ENCODE measurements at regions not wholly inside any gene's neighbourhood (a gene's known extent, or its start where the extent isn't known, plus 50 kb on each side); places are given as distances from the start of the nearest gene placed in this dataset.

DNA sequence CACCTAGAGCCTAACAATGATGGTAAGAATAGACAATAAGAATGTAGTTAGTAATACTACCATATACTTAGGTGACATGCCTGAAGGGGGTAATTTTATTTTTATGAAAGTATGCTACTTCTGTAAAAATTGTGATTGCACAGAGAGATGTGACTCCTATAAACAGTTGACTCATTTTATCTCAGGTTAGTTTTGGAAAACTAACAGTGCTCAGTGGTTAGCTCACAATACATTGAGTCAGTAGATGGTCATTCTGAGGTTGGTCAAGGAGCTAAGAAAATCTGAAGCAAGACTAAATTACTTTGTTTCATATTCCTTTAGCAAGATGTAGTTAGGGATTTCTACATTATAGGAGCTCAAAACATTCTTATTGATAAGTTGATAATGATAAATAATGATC, 271.0 kb downstream of the EDEM1 start:
- DNase-seq (ENCODE audit: low read depth): no peak
- TF ChIP-seq, protein P1, sequence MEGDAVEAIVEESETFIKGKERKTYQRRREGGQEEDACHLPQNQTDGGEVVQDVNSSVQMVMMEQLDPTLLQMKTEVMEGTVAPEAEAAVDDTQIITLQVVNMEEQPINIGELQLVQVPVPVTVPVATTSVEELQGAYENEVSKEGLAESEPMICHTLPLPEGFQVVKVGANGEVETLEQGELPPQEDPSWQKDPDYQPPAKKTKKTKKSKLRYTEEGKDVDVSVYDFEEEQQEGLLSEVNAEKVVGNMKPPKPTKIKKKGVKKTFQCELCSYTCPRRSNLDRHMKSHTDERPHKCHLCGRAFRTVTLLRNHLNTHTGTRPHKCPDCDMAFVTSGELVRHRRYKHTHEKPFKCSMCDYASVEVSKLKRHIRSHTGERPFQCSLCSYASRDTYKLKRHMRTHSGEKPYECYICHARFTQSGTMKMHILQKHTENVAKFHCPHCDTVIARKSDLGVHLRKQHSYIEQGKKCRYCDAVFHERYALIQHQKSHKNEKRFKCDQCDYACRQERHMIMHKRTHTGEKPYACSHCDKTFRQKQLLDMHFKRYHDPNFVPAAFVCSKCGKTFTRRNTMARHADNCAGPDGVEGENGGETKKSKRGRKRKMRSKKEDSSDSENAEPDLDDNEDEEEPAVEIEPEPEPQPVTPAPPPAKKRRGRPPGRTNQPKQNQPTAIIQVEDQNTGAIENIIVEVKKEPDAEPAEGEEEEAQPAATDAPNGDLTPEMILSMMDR (IDR thresholded peaks at IDR 0.05; ENCODE audit: control insufficient read depth, extremely low read depth, insufficient read depth): no peak
- H3K4me3 ChIP-seq (ENCODE audit: low read depth, low read length): no peak overlapping the region

DNA sequence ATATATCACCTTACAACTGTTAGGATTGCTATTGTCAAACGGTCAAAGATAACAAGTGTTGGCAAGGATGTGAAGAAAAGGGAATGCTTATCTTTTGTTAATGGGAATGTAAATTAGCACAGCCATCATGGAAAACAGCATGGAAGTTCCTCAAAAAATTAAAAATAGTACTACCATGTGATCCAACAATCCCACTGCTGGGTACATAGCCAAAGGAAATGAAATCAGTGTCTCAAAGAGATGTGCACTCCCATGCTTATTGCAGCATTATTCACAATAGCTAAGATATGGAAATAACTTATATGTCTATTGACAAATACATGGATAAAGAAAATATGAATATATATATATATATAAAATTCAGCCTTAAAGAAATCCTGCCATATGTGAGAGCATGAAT, 274.6 kb downstream of the EDEM1 start:
- TF ChIP-seq, protein P1 (IDR thresholded peaks at IDR 0.05; ENCODE audit: control insufficient read depth, extremely low read depth, insufficient read depth): no peak
- no peak overlapping the region for H3K4me3 ChIP-seq (ENCODE audit: low read depth, low read length)
- DNase-seq (ENCODE audit: low read depth): no peak

DNA sequence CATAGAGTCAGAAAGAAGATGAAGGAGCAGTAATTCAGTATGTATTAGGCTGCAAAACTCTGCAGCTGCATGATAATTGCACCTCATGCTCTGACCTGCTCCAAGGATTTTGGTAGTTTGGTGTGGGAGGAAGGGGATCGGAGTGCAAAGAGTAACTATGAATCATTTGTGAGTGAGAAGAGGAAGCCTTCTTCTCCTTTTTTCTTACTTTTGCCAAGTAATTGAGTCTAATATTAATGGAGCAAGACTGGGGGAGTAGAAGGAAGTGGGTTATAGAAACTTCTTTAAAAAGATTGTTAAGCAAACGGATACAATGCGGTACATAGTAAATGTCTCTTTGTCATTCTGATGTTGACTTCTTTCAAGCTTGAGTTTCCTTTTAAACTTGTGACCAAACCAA, 276.5 kb downstream of the EDEM1 start:
- TF ChIP-seq, protein P1 (IDR thresholded peaks at IDR 0.05; ENCODE audit: control insufficient read depth, extremely low read depth, insufficient read depth): no peak
- no peak for DNase-seq (ENCODE audit: low read depth)
- no peak overlapping the region for H3K4me3 ChIP-seq (ENCODE audit: low read depth, low read length)

DNA sequence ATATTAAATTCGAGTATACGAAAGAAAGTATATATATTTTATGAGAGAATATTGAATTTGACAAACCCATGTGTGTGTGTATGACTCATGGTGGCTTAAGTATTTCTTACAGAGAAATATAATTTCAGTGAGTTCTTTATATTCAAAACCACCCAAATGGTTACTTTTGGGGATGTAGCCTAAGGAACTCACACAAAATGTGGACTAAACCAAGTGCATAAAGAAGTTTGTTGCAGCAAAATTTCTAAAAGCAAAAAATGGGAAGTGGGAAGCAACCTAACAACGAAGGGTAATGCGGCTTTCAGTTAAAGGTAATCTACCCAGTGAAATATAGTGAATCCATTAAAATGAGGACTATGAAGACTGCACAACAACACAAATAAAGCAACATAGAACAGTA, 277.1 kb downstream of the EDEM1 start:
- H3K4me3 ChIP-seq (ENCODE audit: low read depth, low read length): no peak overlapping the region
- DNase-seq (ENCODE audit: low read depth): no peak
- TF ChIP-seq, protein P1 (IDR thresholded peaks at IDR 0.05; ENCODE audit: control insufficient read depth, extremely low read depth, insufficient read depth): no peak

DNA sequence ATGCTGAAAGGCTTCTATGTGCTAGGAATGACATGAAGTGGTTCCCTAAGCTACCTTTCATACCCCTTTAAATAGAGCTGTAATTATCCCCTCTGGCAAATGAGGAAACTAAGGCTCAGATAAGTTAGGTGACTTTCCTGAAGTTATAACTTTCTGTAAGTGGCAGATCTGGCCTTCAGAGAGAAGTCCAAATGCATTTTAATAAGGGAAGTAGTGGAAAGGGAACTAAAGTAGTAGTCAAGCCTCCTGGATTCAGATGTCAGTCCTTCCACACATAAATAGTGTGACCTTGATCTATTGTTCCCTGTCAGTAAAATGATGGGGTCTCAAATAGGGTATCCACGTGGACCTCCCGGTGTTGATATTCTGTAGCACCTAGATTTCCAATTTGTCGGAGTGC, 277.7 kb downstream of the EDEM1 start:
- TF ChIP-seq, protein P1 (IDR thresholded peaks at IDR 0.05; ENCODE audit: control insufficient read depth, extremely low read depth, insufficient read depth): no peak
- DNase-seq (ENCODE audit: low read depth): no peak
- H3K4me3 ChIP-seq (ENCODE audit: low read depth, low read length): no peak overlapping the region

DNA sequence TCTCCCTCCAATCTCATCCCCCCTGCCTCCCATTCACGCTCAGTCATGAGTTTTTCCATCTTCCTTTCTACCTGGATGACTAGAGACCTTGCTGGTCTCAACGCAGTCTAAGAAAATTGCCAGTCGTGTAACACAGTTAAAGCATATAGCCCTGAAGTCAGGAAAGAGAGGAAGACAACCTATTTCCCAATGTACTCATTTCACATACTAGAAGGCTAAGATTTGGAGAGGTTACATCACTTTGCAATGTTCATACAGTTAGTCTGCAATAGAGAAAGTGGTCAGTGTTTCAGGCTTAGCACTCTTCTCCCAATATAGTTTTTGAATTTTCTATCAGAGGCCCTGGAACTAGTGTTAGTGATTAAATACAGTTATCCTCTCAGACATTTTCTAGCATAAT, 278.6 kb downstream of the EDEM1 start:
- H3K4me3 ChIP-seq (ENCODE audit: low read depth, low read length): no peak overlapping the region
- TF ChIP-seq, protein P1 (IDR thresholded peaks at IDR 0.05; ENCODE audit: control insufficient read depth, extremely low read depth, insufficient read depth): no peak
- DNase-seq (ENCODE audit: low read depth): no peak

DNA sequence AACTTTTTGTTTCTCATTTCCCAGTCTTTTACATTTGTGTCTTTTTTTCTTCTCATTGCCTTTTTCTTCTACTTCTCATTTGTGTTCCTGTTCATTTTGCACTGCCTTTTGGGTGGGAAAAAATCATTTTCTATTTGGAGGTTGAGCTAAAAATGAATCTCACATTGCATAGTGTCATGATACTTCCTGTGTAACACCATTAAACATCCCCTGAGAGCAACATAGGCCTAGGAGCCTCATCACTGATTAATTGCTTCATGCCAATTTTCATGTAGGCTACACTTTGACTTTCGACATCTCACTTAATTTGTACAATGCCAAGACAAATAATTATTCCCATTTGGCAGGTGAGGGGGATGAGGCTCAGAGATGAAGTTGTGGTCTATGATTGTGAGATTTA, 279.2 kb downstream of the EDEM1 start:
- H3K4me3 ChIP-seq (ENCODE audit: low read depth, low read length): no peak overlapping the region
- TF ChIP-seq, protein P1 (IDR thresholded peaks at IDR 0.05; ENCODE audit: control insufficient read depth, extremely low read depth, insufficient read depth): no peak
- no peak for DNase-seq (ENCODE audit: low read depth)
